HG03135 (cell line): ENCODE measurements at regions not wholly inside any gene's neighbourhood (a gene's known extent, or its start where the extent isn't known, plus 50 kb on each side); places are given as distances from the start of the nearest gene placed in this dataset.
"Not testable (repeated sequence)": the region's sequence is repeated elsewhere in the genome, so short reads cannot be mapped to it uniquely, and the experiment has no call there.

Experiments used
- ATAC-seq: cut with Tn5 transposase; IDR thresholded peaks from one replicate; pipeline ENCODE4 v1.9.1; 2021; ENCODE audit warnings: mild to moderate bottlenecking, moderate library complexity; ENCODE audit not compliant: unreplicated experiment

- no peak for ATAC-seq
Measured at GRCh38 chr2:144131042-144131441, 388.9 kb downstream of the ZEB2 start.

- ATAC-seq = no peak
Measured at GRCh38 chr2:144130551-144130950, 389.4 kb downstream of the ZEB2 start.

GRCh38 chr2:144128130-144128746, 391.7 kb downstream of the ZEB2 start:
- ATAC-seq = no peak

GRCh38 chr2:144127693-144128092, 392.2 kb downstream of the ZEB2 start:
- no peak for ATAC-seq

- ATAC-seq = no peak
Measured at GRCh38 chr2:144126302-144126701, 393.6 kb downstream of the ZEB2 start.

- ATAC-seq = no peak
Measured at GRCh38 chr2:144125751-144126150, 394.2 kb downstream of the ZEB2 start.

GRCh38 chr2:144124882-144125281, 395.0 kb downstream of the ZEB2 start:
- ATAC-seq = no peak

- no peak for ATAC-seq
Measured at GRCh38 chr2:144120487-144120886, 399.4 kb downstream of the ZEB2 start.

- no peak for ATAC-seq
Measured at GRCh38 chr2:144117086-144117485, 402.8 kb downstream of the ZEB2 start.

- no peak for ATAC-seq
Measured at GRCh38 chr2:144115739-144116291, 404.1 kb downstream of the ZEB2 start.

GRCh38 chr2:144114760-144115159, 405.2 kb downstream of the ZEB2 start:
- ATAC-seq = no peak

- ATAC-seq = no peak
Measured at GRCh38 chr2:144111437-144111836, 408.5 kb downstream of the ZEB2 start.

- not testable (repeated sequence) for ATAC-seq
Measured at GRCh38 chr2:144106104-144106503, 413.8 kb downstream of the ZEB2 start.

- ATAC-seq = no peak
Measured at GRCh38 chr2:144102386-144102785, 417.5 kb downstream of the ZEB2 start.

GRCh38 chr2:144099780-144100377, 420.0 kb downstream of the ZEB2 start:
- no peak for ATAC-seq

GRCh38 chr2:144099340-144099739, 420.6 kb downstream of the ZEB2 start:
- no peak for ATAC-seq

- ATAC-seq = no peak
Measured at GRCh38 chr2:144097440-144098225, 422.3 kb downstream of the ZEB2 start.

- ATAC-seq = no peak
Measured at GRCh38 chr2:144096531-144096930, 423.4 kb downstream of the ZEB2 start.

GRCh38 chr2:144094408-144095151, 425.3 kb downstream of the ZEB2 start:
- ATAC-seq = no peak

- no peak for ATAC-seq
Measured at GRCh38 chr2:144091622-144092021, 428.3 kb downstream of the ZEB2 start.

GRCh38 chr2:144088863-144089262, 431.1 kb downstream of the ZEB2 start:
- ATAC-seq = no peak
